ENCODE measurements at regions not wholly inside any gene's neighbourhood (a gene's known extent, or its start where the extent isn't known, plus 50 kb on each side); places are given as distances from the start of the nearest gene placed in this dataset.

DNA sequence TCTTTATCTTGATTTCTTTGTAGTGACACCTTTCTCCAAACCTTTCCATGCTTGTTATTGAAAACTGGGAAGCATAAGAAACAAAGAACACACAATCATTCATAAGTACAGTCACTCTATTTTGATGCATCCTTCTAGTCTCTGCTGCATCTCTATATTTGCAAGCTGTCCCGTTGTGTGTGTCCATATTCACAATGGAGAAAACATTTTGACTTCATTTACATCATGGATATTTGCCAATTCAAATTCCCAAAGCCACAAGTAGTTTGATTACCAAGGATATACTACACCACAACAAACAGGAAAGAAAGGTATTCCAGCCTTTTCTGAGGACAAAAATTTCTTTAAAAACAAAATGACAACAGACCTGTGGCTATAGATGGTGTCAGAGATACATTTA, 673.8 kb downstream of the STIM2 start:
- TF ChIP-seq, protein P1, sequence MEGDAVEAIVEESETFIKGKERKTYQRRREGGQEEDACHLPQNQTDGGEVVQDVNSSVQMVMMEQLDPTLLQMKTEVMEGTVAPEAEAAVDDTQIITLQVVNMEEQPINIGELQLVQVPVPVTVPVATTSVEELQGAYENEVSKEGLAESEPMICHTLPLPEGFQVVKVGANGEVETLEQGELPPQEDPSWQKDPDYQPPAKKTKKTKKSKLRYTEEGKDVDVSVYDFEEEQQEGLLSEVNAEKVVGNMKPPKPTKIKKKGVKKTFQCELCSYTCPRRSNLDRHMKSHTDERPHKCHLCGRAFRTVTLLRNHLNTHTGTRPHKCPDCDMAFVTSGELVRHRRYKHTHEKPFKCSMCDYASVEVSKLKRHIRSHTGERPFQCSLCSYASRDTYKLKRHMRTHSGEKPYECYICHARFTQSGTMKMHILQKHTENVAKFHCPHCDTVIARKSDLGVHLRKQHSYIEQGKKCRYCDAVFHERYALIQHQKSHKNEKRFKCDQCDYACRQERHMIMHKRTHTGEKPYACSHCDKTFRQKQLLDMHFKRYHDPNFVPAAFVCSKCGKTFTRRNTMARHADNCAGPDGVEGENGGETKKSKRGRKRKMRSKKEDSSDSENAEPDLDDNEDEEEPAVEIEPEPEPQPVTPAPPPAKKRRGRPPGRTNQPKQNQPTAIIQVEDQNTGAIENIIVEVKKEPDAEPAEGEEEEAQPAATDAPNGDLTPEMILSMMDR (IDR thresholded peaks at IDR 0.05) = no peak
- TF ChIP-seq EP300 (IDR thresholded peaks at IDR 0.05) (no peak), POLR2AphosphoS5 (IDR thresholded peaks at IDR 0.05) (no peak)
